Stimulated activated CD4-positive, alpha-beta T cell treated with anti-CD3 and anti-CD28 coated beads, Interleukin-15, amount 100 ng/mL, for 48 hours (primary cell): ENCODE measurements at regions not wholly inside any gene's neighbourhood (a gene's known extent, or its start where the extent isn't known, plus 50 kb on each side); places are given as distances from the start of the nearest gene placed in this dataset.

Experiments
- DNase-seq, 2 donors: peaks; one replicate each; pipeline ENCODE4 v3.0.0-alpha.2; 2020; ENCODE audit warnings: low read depth in 2 of 2

- no peak for DNase-seq
Measured at GRCh38 chr2:215601526-215601925, 165.7 kb upstream of the FN1 start.

- no peak for DNase-seq
Measured at GRCh38 chr2:215598376-215598975, 162.6 kb upstream of the FN1 start.

GRCh38 chr2:215597577-215597976, 161.7 kb upstream of the FN1 start:
- no peak for DNase-seq

GRCh38 chr2:215594766-215595165, 158.9 kb upstream of the FN1 start:
- DNase-seq: no peak

GRCh38 chr2:215590010-215590745, 154.3 kb upstream of the FN1 start:
- DNase-seq: no peak

- no peak for DNase-seq
Measured at GRCh38 chr2:215583881-215584280, 148.0 kb upstream of the FN1 start.

- DNase-seq: no peak
Measured at GRCh38 chr2:215579809-215580208, 143.9 kb upstream of the FN1 start.

- DNase-seq: no peak
Measured at GRCh38 chr2:215577356-215577755, 141.5 kb upstream of the FN1 start.

- DNase-seq: no peak
Measured at GRCh38 chr2:215576572-215576971, 140.7 kb upstream of the FN1 start.

- no peak for DNase-seq
Measured at GRCh38 chr2:215573496-215573895, 137.6 kb upstream of the FN1 start.

GRCh38 chr2:215572341-215572848, 136.5 kb upstream of the FN1 start:
- no peak for DNase-seq

GRCh38 chr2:215571689-215572088, 135.8 kb upstream of the FN1 start:
- DNase-seq: no peak

- no peak for DNase-seq
Measured at GRCh38 chr2:215567504-215567903, 131.6 kb upstream of the FN1 start.

- no peak for DNase-seq
Measured at GRCh38 chr2:215565897-215566296, 130.0 kb upstream of the FN1 start.

- DNase-seq: no peak
Measured at GRCh38 chr2:215557701-215558100, 121.8 kb upstream of the FN1 start.

- DNase-seq: no peak
Measured at GRCh38 chr2:215556979-215557378, 121.1 kb upstream of the FN1 start.

GRCh38 chr2:215554689-215555498, 119.0 kb upstream of the FN1 start:
- DNase-seq: no peak

GRCh38 chr2:215553946-215554345, 118.1 kb upstream of the FN1 start:
- DNase-seq: no peak

GRCh38 chr2:215552144-215552580, 116.3 kb upstream of the FN1 start:
- no peak for DNase-seq

- no peak for DNase-seq
Measured at GRCh38 chr2:215550331-215550730, 114.5 kb upstream of the FN1 start.

- no peak for DNase-seq
Measured at GRCh38 chr2:215548714-215549113, 112.8 kb upstream of the FN1 start.

GRCh38 chr2:215542690-215543089, 106.8 kb upstream of the FN1 start:
- DNase-seq: no peak

GRCh38 chr2:215540658-215541057, 104.8 kb upstream of the FN1 start:
- DNase-seq: no peak
